ENCODE measurements at regions not wholly inside any gene's neighbourhood (a gene's known extent, or its start where the extent isn't known, plus 50 kb on each side); places are given as distances from the start of the nearest gene placed in this dataset.

DNA sequence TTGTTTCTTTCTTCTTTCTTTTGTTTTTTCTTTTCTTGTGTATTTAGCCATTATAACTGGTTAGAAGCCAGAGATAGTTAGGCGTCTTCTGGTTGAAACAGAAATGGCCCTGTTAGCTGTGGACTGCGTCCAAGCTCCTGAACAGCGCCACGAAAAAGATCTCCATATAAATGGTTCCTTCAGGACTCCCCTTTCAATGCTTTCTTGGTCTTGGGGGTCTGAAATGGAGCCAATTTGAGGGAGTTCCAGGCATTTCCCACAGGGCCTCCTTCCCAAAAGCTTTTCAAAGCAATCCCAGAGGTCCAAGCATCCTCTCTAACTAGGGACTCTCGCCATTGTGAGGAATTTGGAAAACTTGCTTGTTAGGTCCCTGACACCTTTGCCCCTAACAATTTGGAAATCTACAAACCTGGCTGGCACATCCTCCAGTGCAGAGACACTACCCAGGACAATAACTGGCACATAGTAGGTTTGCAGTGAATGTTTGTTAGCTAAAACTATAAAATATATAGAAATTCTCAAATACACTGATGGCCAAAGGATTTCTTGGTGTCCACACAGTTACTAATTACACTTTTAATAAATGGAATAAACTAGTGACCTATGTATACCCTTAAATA is 80.1 kb downstream of the MYCN start:
- ChIA-PET CTCF (interaction anchor here (2.0 kb wide), 1 partner anchor 13 kb away, joined by 9 read pairs; no protein-coding TSS in a partner anchor), POLR2A (no interaction called here)
- H3K9me3 ChIP-seq: no peaks in the 10 kb centered on the region
- no peaks in the 10 kb centered on the region for H3K9me2 ChIP-seq
- no peak overlapping the region for H3K27ac ChIP-seq (ENCODE audit: low read depth in 2 of 2, low read length in 1 of 2)
- no peaks in the 10 kb centered on the region for H3K79me2 ChIP-seq (ENCODE audit: insufficient read depth)
- H3K4me3 ChIP-seq (ENCODE audit: low read depth in 2 of 2, low read length in 1 of 2): no peak overlapping the region
- no peak overlapping the region for H2AFZ ChIP-seq (ENCODE audit: low read depth)
- no peaks in the 10 kb centered on the region for H3F3A ChIP-seq (replicated peaks; ENCODE audit: insufficient read depth)
- H3K4me1 ChIP-seq (ENCODE audit: control insufficient read depth in 1 of 2, insufficient read depth in 2 of 2, low read depth in 1 of 2, low read length in 1 of 2): no peaks in the 10 kb centered on the region
- TF ChIP-seq CHD2 (IDR thresholded peaks at IDR 0.05; ENCODE audit: low read length, partially characterized antibody) (no peak), RXRA (IDR thresholded peaks at IDR 0.05; ENCODE audit: borderline replicate concordance, low read depth) (no peak), TAF1 (IDR thresholded peaks at IDR 0.05; ENCODE audit: borderline replicate concordance, low read depth, low read length) (no peak), EZH2phosphoT487 (IDR thresholded peaks at IDR 0.05; ENCODE audit: borderline replicate concordance, low read depth) (no peak)
- no peaks in the 10 kb centered on the region for H3K27me3 ChIP-seq (ENCODE audit: insufficient read depth)
- H3K9ac ChIP-seq: no peak overlapping the region
- WGBS (ENCODE audit: low lambda C conversion rate): 43% methylated on average over 5 of the region's 5 CpGs
- no peaks in the 10 kb centered on the region for H3K36me3 ChIP-seq (replicated peaks in 1 of 2; ENCODE audit: control insufficient read depth in 1 of 2, insufficient read depth in 2 of 2, low read length in 1 of 2)
- H3K4me2 ChIP-seq: no peak overlapping the region
- H4K20me1 ChIP-seq (ENCODE audit: insufficient read depth): no peaks in the 10 kb centered on the region
- DNase-seq: no peak

DNA sequence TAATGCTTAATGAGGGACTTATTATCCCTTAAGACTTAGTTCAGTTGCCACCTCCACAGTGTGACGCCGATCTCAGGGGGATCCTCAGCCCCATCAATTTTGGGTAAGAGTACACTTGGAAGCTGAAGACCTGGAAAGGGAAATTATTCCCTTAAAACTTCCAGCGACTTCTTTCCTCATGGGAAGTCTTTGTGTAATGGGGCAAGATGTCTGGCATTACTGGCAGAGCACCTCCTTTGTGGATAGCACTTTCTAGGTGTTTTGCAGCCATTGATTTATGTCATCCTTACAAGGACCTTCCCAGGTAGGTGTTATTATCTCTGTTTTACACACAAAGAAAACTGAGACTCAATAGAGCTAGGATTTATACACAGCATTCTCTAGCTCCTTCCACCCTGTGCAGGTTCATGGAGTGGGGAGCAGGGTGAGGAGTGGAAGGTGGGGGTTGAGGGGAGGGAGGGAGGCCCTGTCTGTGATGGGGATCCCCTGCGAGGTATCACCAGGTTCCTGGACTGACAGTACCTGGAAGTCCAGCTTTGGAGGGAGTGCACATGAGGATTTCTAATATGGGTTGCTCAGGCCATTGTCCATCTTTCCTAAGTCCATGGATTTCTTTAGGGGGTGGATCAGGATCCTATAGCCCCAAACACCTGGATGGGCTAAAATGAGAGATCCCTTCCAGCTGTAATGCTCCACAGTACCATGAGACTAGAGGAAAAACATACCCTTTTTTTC is 79.4 kb downstream of the MYCN start:
- Histone ChIP-seq H3K36me3 (replicated peaks in 1 of 2; ENCODE audit: control insufficient read depth in 1 of 2, insufficient read depth in 2 of 2, low read length in 1 of 2) (no peaks in the 10 kb centered on the region), H3K79me2 (ENCODE audit: insufficient read depth) (no peaks in the 10 kb centered on the region), H3K9me3 (no peaks in the 10 kb centered on the region), H3K4me3 (ENCODE audit: low read depth in 2 of 2, low read length in 1 of 2) (no peak overlapping the region), H3K27ac (ENCODE audit: low read depth in 2 of 2, low read length in 1 of 2) (no peak overlapping the region), H3F3A (replicated peaks; ENCODE audit: insufficient read depth) (no peaks in the 10 kb centered on the region), H4K20me1 (ENCODE audit: insufficient read depth) (no peaks in the 10 kb centered on the region), H2AFZ (ENCODE audit: low read depth) (no peak overlapping the region), H3K9me2 (no peaks in the 10 kb centered on the region), H3K27me3 (ENCODE audit: insufficient read depth) (no peaks in the 10 kb centered on the region), H3K4me1 (ENCODE audit: control insufficient read depth in 1 of 2, insufficient read depth in 2 of 2, low read depth in 1 of 2, low read length in 1 of 2) (no peaks in the 10 kb centered on the region), H3K9ac (no peak overlapping the region), H3K4me2 (no peak overlapping the region)
- 39% methylated on average over 4 of the region's 4 CpGs for WGBS (ENCODE audit: low lambda C conversion rate)
- CTCF ChIA-PET: interaction anchor here (0.9 to 2.0 kb wide), 2 partner anchors 14 to 21 kb away, joined by 4 to 9 read pairs; no protein-coding TSS in a partner anchor
- TF ChIP-seq NFIC (IDR thresholded peaks at IDR 0.05; ENCODE audit: borderline replicate concordance) (no peak), GABPA (IDR thresholded peaks at IDR 0.05; ENCODE audit: low read depth) (no peak), ELF1 (IDR thresholded peaks at IDR 0.05) (no peak), RCOR1 (IDR thresholded peaks at IDR 0.05; ENCODE audit: low read length) (no peak), RXRA (IDR thresholded peaks at IDR 0.05; ENCODE audit: borderline replicate concordance, low read depth) (no peak)
- TF ChIP-seq, protein P1, sequence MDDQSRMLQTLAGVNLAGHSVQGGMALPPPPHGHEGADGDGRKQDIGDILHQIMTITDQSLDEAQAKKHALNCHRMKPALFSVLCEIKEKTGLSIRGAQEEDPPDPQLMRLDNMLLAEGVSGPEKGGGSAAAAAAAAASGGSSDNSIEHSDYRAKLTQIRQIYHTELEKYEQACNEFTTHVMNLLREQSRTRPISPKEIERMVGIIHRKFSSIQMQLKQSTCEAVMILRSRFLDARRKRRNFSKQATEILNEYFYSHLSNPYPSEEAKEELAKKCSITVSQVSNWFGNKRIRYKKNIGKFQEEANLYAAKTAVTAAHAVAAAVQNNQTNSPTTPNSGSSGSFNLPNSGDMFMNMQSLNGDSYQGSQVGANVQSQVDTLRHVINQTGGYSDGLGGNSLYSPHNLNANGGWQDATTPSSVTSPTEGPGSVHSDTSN (IDR thresholded peaks at IDR 0.05): no peak
- DNase-seq: no peak
- POLR2A ChIA-PET: no interaction called here

DNA sequence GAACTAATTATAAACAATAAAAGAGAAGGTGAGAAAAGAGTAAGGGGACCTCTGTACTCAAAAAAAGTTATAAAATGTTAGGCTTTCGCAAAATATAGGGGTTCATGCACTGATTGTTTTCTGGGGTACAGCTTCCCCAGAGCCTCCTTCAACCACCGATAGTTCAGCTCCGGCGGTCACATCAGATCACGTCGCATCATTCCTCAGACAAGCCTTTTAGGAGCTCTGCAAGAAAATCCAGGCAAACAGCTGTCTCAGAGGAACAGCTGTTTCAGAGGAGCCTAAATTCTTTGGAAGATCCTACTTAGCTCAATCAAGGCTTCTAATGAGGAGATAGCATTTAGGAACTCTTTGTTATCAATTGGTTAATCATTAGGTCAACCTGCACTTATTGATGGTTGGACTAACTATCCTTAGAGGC is 78.7 kb downstream of the MYCN start:
- Histone ChIP-seq H3K9me3 (no peaks in the 10 kb centered on the region), H3K9ac (no peak overlapping the region), H3K9me2 (no peaks in the 10 kb centered on the region), H3K4me2 (no peak overlapping the region), H3K36me3 (replicated peaks in 1 of 2; ENCODE audit: control insufficient read depth in 1 of 2, insufficient read depth in 2 of 2, low read length in 1 of 2) (no peaks in the 10 kb centered on the region), H3K79me2 (ENCODE audit: insufficient read depth) (no peaks in the 10 kb centered on the region), H3K27ac (ENCODE audit: low read depth in 2 of 2, low read length in 1 of 2) (no peak overlapping the region), H3K27me3 (ENCODE audit: insufficient read depth) (no peaks in the 10 kb centered on the region), H4K20me1 (ENCODE audit: insufficient read depth) (no peaks in the 10 kb centered on the region), H3K4me3 (ENCODE audit: low read depth in 2 of 2, low read length in 1 of 2) (no peak overlapping the region), H3F3A (replicated peaks; ENCODE audit: insufficient read depth) (no peaks in the 10 kb centered on the region), H2AFZ (ENCODE audit: low read depth) (no peak overlapping the region), H3K4me1 (ENCODE audit: control insufficient read depth in 1 of 2, insufficient read depth in 2 of 2, low read depth in 1 of 2, low read length in 1 of 2) (no peaks in the 10 kb centered on the region)
- ChIA-PET POLR2A (no interaction called here), CTCF (interaction anchor here (0.9 kb wide), 1 partner anchor 22 kb away, joined by 4 read pairs; no protein-coding TSS in a partner anchor)
- 63% methylated on average over 6 of the region's 6 CpGs for WGBS (ENCODE audit: low lambda C conversion rate)
- no peak for TF ChIP-seq EP300 (IDR thresholded peaks at IDR 0.05; ENCODE audit: borderline replicate concordance in 1 of 2, low read depth in 1 of 2, low read length in 1 of 2)
- TF ChIP-seq SMC3 (IDR thresholded peaks at IDR 0.05; ENCODE audit: low read depth, low read length): no peak
- TF ChIP-seq, protein P2, sequence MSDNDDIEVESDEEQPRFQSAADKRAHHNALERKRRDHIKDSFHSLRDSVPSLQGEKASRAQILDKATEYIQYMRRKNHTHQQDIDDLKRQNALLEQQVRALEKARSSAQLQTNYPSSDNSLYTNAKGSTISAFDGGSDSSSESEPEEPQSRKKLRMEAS (IDR thresholded peaks at IDR 0.05; ENCODE audit: low read depth): no peak
- no peak for TF ChIP-seq RXRA (IDR thresholded peaks at IDR 0.05; ENCODE audit: borderline replicate concordance, low read depth)
- TF ChIP-seq, protein P3, sequence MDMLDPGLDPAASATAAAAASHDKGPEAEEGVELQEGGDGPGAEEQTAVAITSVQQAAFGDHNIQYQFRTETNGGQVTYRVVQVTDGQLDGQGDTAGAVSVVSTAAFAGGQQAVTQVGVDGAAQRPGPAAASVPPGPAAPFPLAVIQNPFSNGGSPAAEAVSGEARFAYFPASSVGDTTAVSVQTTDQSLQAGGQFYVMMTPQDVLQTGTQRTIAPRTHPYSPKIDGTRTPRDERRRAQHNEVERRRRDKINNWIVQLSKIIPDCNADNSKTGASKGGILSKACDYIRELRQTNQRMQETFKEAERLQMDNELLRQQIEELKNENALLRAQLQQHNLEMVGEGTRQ (IDR thresholded peaks at IDR 0.05; ENCODE audit: borderline replicate concordance, low read depth, low read length): no peak
- no peak for TF ChIP-seq CHD2 (IDR thresholded peaks at IDR 0.05; ENCODE audit: low read length, partially characterized antibody)
- no peak for DNase-seq
